Activated CD4-positive, alpha-beta T cell treated with anti-CD3 and anti-CD28 coated beads, Interleukin-2, amount 10 ng/mL, durations not matched to agents 7 days and 5 days (primary cell): ENCODE measurements at regions not wholly inside any gene's neighbourhood (a gene's known extent, or its start where the extent isn't known, plus 50 kb on each side); places are given as distances from the start of the nearest gene placed in this dataset.

Source experiments
- CTCF ChIA-PET: fragments of 350-600 bp; sonication (Branson Sonifier 250); formaldehyde crosslinking; loops from one replicate; lab custom pipeline; 2021; ENCODE audit warnings: antibody characterized with exemption; lab: Charles Lee
- POLR2A ChIA-PET: fragments of 350-600 bp; sonication (Branson Sonifier 250); formaldehyde crosslinking; loops from one replicate; lab custom pipeline; 2021; ENCODE audit warnings: antibody characterized with exemption; lab: Charles Lee
- DNase-seq: peaks from one replicate; pipeline ENCODE4 v3.0.0-alpha.2; 2020
- H3K27ac Mint-ChIP-seq: one replicate; pipeline ENCODE4 v1.8.0; 2021; ENCODE audit warnings: mild to moderate bottlenecking, moderate library complexity, mixed read lengths
- H3K27me3 Mint-ChIP-seq: one replicate; pipeline ENCODE4 v1.8.0; 2021; ENCODE audit warnings: mixed read lengths
- H3K36me3 Mint-ChIP-seq: one replicate; pipeline ENCODE4 v1.8.0; 2021; ENCODE audit warnings: low read depth, mixed read lengths
- H3K4me1 Mint-ChIP-seq: one replicate; pipeline ENCODE4 v1.8.0; 2021; ENCODE audit warnings: mixed read lengths
- H3K4me3 Mint-ChIP-seq: one replicate; pipeline ENCODE4 v1.8.0; 2021; ENCODE audit warnings: mild to moderate bottlenecking, moderate library complexity, mixed read lengths
- H3K9me3 Mint-ChIP-seq: one replicate; pipeline ENCODE4 v1.8.0; 2021; ENCODE audit warnings: mixed read lengths

GRCh38 chr14:97457575-97458085 lies 660.4 kb downstream of the VRK1 start:
- H3K27ac Mint-ChIP-seq, result peak overlapping the region; percentile 95
- H3K4me3 Mint-ChIP-seq, result peak overlapping the region; percentile 76
- no peak for DNase-seq
- CTCF ChIA-PET, result interaction anchor here (1.9 kb wide), 1 partner anchor 11 kb away, joined by 6 read pairs; no protein-coding TSS in a partner anchor
- peaks cover 47% of the 10 kb centered on the region for H3K4me1 Mint-ChIP-seq
- H3K36me3 Mint-ChIP-seq, result peaks cover 52% of the 10 kb centered on the region
- peaks cover 34% of the 10 kb centered on the region for H3K9me3 Mint-ChIP-seq
- no peaks in the 10 kb centered on the region for H3K27me3 Mint-ChIP-seq
- POLR2A ChIA-PET, result interaction anchor here (0.6 to 1.3 kb wide), 2 partner anchors 49 to 520 kb away, joined by 3 to 5 read pairs; no protein-coding TSS in a partner anchor

GRCh38 chr14:97458255-97458654 lies 661.1 kb downstream of the VRK1 start:
- no peak for DNase-seq
- ChIA-PET CTCF (interaction anchor here (1.9 kb wide), 1 partner anchor 11 kb away, joined by 6 read pairs; no protein-coding TSS in a partner anchor), POLR2A (interaction anchor here (1.2 to 1.3 kb wide), 2 partner anchors 151 to 519 kb away, joined by 5 to 6 read pairs; no protein-coding TSS in a partner anchor)
- peak overlapping the region; percentile 95 for H3K27ac Mint-ChIP-seq
- no peaks in the 10 kb centered on the region for H3K27me3 Mint-ChIP-seq
- peaks cover 59% of the 10 kb centered on the region for H3K36me3 Mint-ChIP-seq
- H3K4me1 Mint-ChIP-seq, result peaks cover 48% of the 10 kb centered on the region
- H3K9me3 Mint-ChIP-seq, result peaks cover 39% of the 10 kb centered on the region
- peak overlapping the region; percentile 76 for H3K4me3 Mint-ChIP-seq

- Mint-ChIP-seq H3K27ac (peak overlapping the region; percentile 95), H3K4me3 (peak overlapping the region; percentile 76), H3K27me3 (no peaks in the 10 kb centered on the region), H3K36me3 (peaks cover 65% of the 10 kb centered on the region), H3K9me3 (peaks cover 39% of the 10 kb centered on the region), H3K4me1 (peaks cover 48% of the 10 kb centered on the region)
- peak; percentile 89 for DNase-seq
- POLR2A ChIA-PET, result interaction anchor here (0.5 to 1.3 kb wide), 3 partner anchors 152 to 642 kb away, joined by 5 to 6 read pairs (median 6); no protein-coding TSS in a partner anchor
- CTCF ChIA-PET, result interaction anchor here (1.9 kb wide), 1 partner anchor 10 kb away, joined by 6 read pairs; no protein-coding TSS in a partner anchor
Observed at GRCh38 chr14:97458661-97459579, 661.7 kb downstream of the VRK1 start.

- H3K4me1 Mint-ChIP-seq, result peaks cover 34% of the 10 kb centered on the region
- H3K27me3 Mint-ChIP-seq, result no peaks in the 10 kb centered on the region
- ChIA-PET CTCF (no interaction called here), POLR2A (no interaction called here)
- DNase-seq, result no peak
- H3K27ac Mint-ChIP-seq, result no peak overlapping the region
- no peak overlapping the region for H3K4me3 Mint-ChIP-seq
- peaks cover 74% of the 10 kb centered on the region for H3K36me3 Mint-ChIP-seq
- H3K9me3 Mint-ChIP-seq, result peaks cover 38% of the 10 kb centered on the region
Observed at GRCh38 chr14:97462081-97462480, 664.9 kb downstream of the VRK1 start.

- Mint-ChIP-seq H3K27ac (no peak overlapping the region), H3K9me3 (peaks cover 18% of the 10 kb centered on the region), H3K36me3 (peaks cover 65% of the 10 kb centered on the region), H3K4me3 (no peak overlapping the region), H3K4me1 (peaks cover 2% of the 10 kb centered on the region), H3K27me3 (no peaks in the 10 kb centered on the region)
- DNase-seq, result no peak
- CTCF ChIA-PET, result interaction anchor here (1.8 kb wide), 1 partner anchor 10 kb away, joined by 6 read pairs; no protein-coding TSS in a partner anchor
- POLR2A ChIA-PET, result no interaction called here
Observed at GRCh38 chr14:97468220-97468619, 671.0 kb downstream of the VRK1 start.

- ChIA-PET POLR2A (no interaction called here), CTCF (interaction anchor here (1.0 kb wide), 1 partner anchor 25 kb away, joined by 4 read pairs; no protein-coding TSS in a partner anchor)
- no peaks in the 10 kb centered on the region for H3K4me1 Mint-ChIP-seq
- H3K27ac Mint-ChIP-seq, result no peak overlapping the region
- no peak overlapping the region for H3K4me3 Mint-ChIP-seq
- H3K9me3 Mint-ChIP-seq, result peaks cover 8% of the 10 kb centered on the region
- H3K36me3 Mint-ChIP-seq, result peaks cover 11% of the 10 kb centered on the region
- no peak for DNase-seq
- no peaks in the 10 kb centered on the region for H3K27me3 Mint-ChIP-seq
Observed at GRCh38 chr14:97477353-97477752, 680.2 kb downstream of the VRK1 start.

- DNase-seq, result no peak
- Mint-ChIP-seq H3K36me3 (peaks cover 3% of the 10 kb centered on the region), H3K4me3 (no peak overlapping the region), H3K27ac (no peak overlapping the region), H3K9me3 (no peaks in the 10 kb centered on the region), H3K27me3 (no peaks in the 10 kb centered on the region), H3K4me1 (no peaks in the 10 kb centered on the region)
- ChIA-PET POLR2A (no interaction called here), CTCF (no interaction called here)
Observed at GRCh38 chr14:97485201-97485600, 688.0 kb downstream of the VRK1 start.

GRCh38 chr14:97486601-97487120 lies 689.5 kb downstream of the VRK1 start:
- H3K27ac Mint-ChIP-seq, result peak overlapping the region; percentile 31
- POLR2A ChIA-PET, result no interaction called here
- H3K27me3 Mint-ChIP-seq, result no peaks in the 10 kb centered on the region
- CTCF ChIA-PET, result no interaction called here
- no peak overlapping the region for H3K4me3 Mint-ChIP-seq
- peaks cover 4% of the 10 kb centered on the region for H3K36me3 Mint-ChIP-seq
- H3K4me1 Mint-ChIP-seq, result no peaks in the 10 kb centered on the region
- no peak for DNase-seq
- H3K9me3 Mint-ChIP-seq, result peaks cover 9% of the 10 kb centered on the region

- peaks cover 8% of the 10 kb centered on the region for H3K36me3 Mint-ChIP-seq
- H3K27ac Mint-ChIP-seq, result no peak overlapping the region
- no peak for DNase-seq
- no peak overlapping the region for H3K4me3 Mint-ChIP-seq
- no peaks in the 10 kb centered on the region for H3K27me3 Mint-ChIP-seq
- H3K9me3 Mint-ChIP-seq, result peaks cover 21% of the 10 kb centered on the region
- ChIA-PET POLR2A (no interaction called here), CTCF (interaction anchor here (0.6 to 1.2 kb wide), 2 partner anchors 13 to 1636 kb away, joined by 3 read pairs; no protein-coding TSS in a partner anchor)
- H3K4me1 Mint-ChIP-seq, result no peaks in the 10 kb centered on the region
Observed at GRCh38 chr14:97489750-97490149, 692.6 kb downstream of the VRK1 start.

- Mint-ChIP-seq H3K27me3 (no peaks in the 10 kb centered on the region), H3K27ac (no peak overlapping the region), H3K4me1 (no peaks in the 10 kb centered on the region), H3K9me3 (peaks cover 21% of the 10 kb centered on the region), H3K36me3 (peaks cover 8% of the 10 kb centered on the region), H3K4me3 (no peak overlapping the region)
- POLR2A ChIA-PET, result no interaction called here
- no peak for DNase-seq
- CTCF ChIA-PET, result no interaction called here
Observed at GRCh38 chr14:97490521-97491070, 693.4 kb downstream of the VRK1 start.

GRCh38 chr14:97491697-97492096 lies 694.5 kb downstream of the VRK1 start:
- CTCF ChIA-PET, result interaction anchor here (0.8 to 1.7 kb wide), 2 partner anchors 40 to 1203 kb away, joined by 3 read pairs; no protein-coding TSS in a partner anchor
- Mint-ChIP-seq H3K36me3 (peaks cover 8% of the 10 kb centered on the region), H3K27me3 (no peaks in the 10 kb centered on the region), H3K9me3 (peaks cover 21% of the 10 kb centered on the region), H3K27ac (no peak overlapping the region), H3K4me1 (no peaks in the 10 kb centered on the region), H3K4me3 (no peak overlapping the region)
- POLR2A ChIA-PET, result no interaction called here
- no peak for DNase-seq

GRCh38 chr14:97499790-97500481 lies 702.8 kb downstream of the VRK1 start:
- H3K27ac Mint-ChIP-seq, result no peak overlapping the region
- DNase-seq, result no peak
- ChIA-PET POLR2A (no interaction called here), CTCF (no interaction called here)
- H3K4me3 Mint-ChIP-seq, result no peak overlapping the region
- H3K4me1 Mint-ChIP-seq, result no peaks in the 10 kb centered on the region
- H3K36me3 Mint-ChIP-seq, result no peaks in the 10 kb centered on the region
- no peaks in the 10 kb centered on the region for H3K27me3 Mint-ChIP-seq
- H3K9me3 Mint-ChIP-seq, result no peaks in the 10 kb centered on the region
